MM.1S (cell line): ENCODE measurements at regions not wholly inside any gene's neighbourhood (a gene's known extent, or its start where the extent isn't known, plus 50 kb on each side); places are given as distances from the start of the nearest gene placed in this dataset.

Source experiments
- DNase-seq: peaks from one replicate; pipeline ENCODE4 v3.0.0-alpha.2; 2015
- H2AFZ ChIP-seq: fragments of 300-600 bp; sonication (generic); 2 replicates; pipeline ENCODE4 v1.6.0; 2016; ENCODE audit warnings: antibody characterized with exemption, low read length
- H3F3A ChIP-seq: fragments of 300-600 bp; sonication (generic); 2 replicates; pipeline ENCODE4 v1.6.1; 2016; ENCODE audit warnings: mild to moderate bottlenecking, antibody characterized with exemption, low read length, moderate library complexity, mixed read lengths; ENCODE audit not compliant: insufficient read depth
- H3K27ac ChIP-seq: fragments of 300-600 bp; sonication (generic); 2 replicates; pipeline ENCODE4 v1.5.1; 2016; ENCODE audit warnings: mild to moderate bottlenecking, low read length
- H3K27me3 ChIP-seq: fragments of 300-600 bp; sonication (generic); replicated peaks from 2 replicates; pipeline ENCODE4 v1.6.0; 2016; ENCODE audit warnings: low read length; ENCODE audit not compliant: insufficient read depth
- H3K36me3 ChIP-seq: fragments of 300-600 bp; sonication (generic); replicated peaks from 2 replicates; pipeline ENCODE4 v1.6.1; 2016; ENCODE audit warnings: mild to moderate bottlenecking, low read length, mixed read lengths; ENCODE audit not compliant: insufficient read depth
- H3K4me1 ChIP-seq: fragments of 300-600 bp; sonication (generic); 2 replicates; pipeline ENCODE4 v1.6.1; 2016; ENCODE audit warnings: low read length, mixed read lengths
- H3K4me2 ChIP-seq: fragments of 300-600 bp; sonication (generic); 2 replicates; pipeline ENCODE4 v1.6.0; 2016; ENCODE audit warnings: low read depth, low read length
- H3K4me3 ChIP-seq: fragments of 300-600 bp; sonication (generic); 2 replicates; pipeline ENCODE4 v1.5.1; 2016; ENCODE audit warnings: low read length, mixed read lengths
- H3K79me2 ChIP-seq: fragments of 300-600 bp; sonication (generic); 2 replicates; pipeline ENCODE4 v1.6.1; 2016; ENCODE audit warnings: mixed run types, low read length, mixed read lengths
- H3K9ac ChIP-seq: fragments of 300-600 bp; sonication (generic); 2 replicates; pipeline ENCODE4 v1.6.1; 2016; ENCODE audit warnings: low read length, mixed read lengths
- H3K9me2 ChIP-seq: fragments of 300-600 bp; sonication (generic); replicated peaks from 2 replicates; pipeline ENCODE4 v1.6.1; 2016; ENCODE audit warnings: mild to moderate bottlenecking, low read length, mixed read lengths; ENCODE audit not compliant: insufficient read depth
- H3K9me3 ChIP-seq: fragments of 300-600 bp; sonication (generic); replicated peaks from 2 replicates; pipeline ENCODE4 v1.6.1; 2016; ENCODE audit warnings: mild to moderate bottlenecking, low read length, mixed read lengths; ENCODE audit not compliant: insufficient read depth
- H4K20me1 ChIP-seq: fragments of 300-600 bp; sonication (generic); 2 replicates; pipeline ENCODE4 v1.6.1; 2016; ENCODE audit warnings: mild to moderate bottlenecking, low read length, moderate library complexity, mixed read lengths; ENCODE audit not compliant: insufficient read depth
- CTCF ChIP-seq: fragments of 300-600 bp; sonication (generic); IDR thresholded peaks from 2 replicates; pipeline ENCODE4 v1.5.1; 2016; ENCODE audit warnings: antibody characterized with exemption, low read length, mixed read lengths
- EZH2 ChIP-seq: fragments of 300-600 bp; sonication (generic); optimal IDR thresholded peaks from 2 replicates; pipeline ENCODE3; 2017; ENCODE audit warnings: low read depth, mild to moderate bottlenecking, antibody characterized with exemption, low read length, mixed read lengths
- EZH2phosphoT487 ChIP-seq: fragments of 300-600 bp; sonication (generic); IDR thresholded peaks from 2 replicates; pipeline ENCODE4 v1.6.1; 2018; ENCODE audit warnings: antibody characterized with exemption, low read length

DNA sequence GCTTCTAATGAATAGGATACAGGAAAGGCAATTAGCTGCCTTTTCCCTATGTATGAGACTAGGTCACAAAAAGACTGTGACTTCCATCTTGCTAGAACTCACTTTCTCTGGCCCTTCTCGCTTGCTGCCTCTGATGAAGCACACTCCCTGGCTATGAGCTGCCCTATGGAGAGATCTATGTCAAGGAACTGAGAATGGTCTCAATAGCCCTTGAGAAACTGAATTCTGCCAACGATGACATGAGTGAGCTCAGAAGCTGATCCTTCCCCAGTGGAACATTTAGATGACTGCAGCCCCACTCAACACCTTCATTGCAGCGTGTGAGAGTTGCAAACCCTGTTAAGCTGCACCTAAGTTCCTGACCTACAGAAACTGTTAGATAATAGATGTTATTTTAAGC is 309.8 kb downstream of the COG6 start:
- Histone ChIP-seq H2AFZ (no peak overlapping the region), H3K27me3 (no peaks in the 10 kb centered on the region), H3K4me2 (no peak overlapping the region), H3K9me3 (no peaks in the 10 kb centered on the region), H3K4me1 (no peaks in the 10 kb centered on the region), H3F3A (no peaks in the 10 kb centered on the region), H3K27ac (no peak overlapping the region), H3K9me2 (no peaks in the 10 kb centered on the region), H3K36me3 (no peaks in the 10 kb centered on the region), H3K9ac (no peak overlapping the region), H3K4me3 (no peak overlapping the region), H4K20me1 (no peaks in the 10 kb centered on the region), H3K79me2 (no peaks in the 10 kb centered on the region)
- TF ChIP-seq EZH2phosphoT487 (no peak), CTCF (no peak), EZH2 (no peak)
- no peak for DNase-seq

DNA sequence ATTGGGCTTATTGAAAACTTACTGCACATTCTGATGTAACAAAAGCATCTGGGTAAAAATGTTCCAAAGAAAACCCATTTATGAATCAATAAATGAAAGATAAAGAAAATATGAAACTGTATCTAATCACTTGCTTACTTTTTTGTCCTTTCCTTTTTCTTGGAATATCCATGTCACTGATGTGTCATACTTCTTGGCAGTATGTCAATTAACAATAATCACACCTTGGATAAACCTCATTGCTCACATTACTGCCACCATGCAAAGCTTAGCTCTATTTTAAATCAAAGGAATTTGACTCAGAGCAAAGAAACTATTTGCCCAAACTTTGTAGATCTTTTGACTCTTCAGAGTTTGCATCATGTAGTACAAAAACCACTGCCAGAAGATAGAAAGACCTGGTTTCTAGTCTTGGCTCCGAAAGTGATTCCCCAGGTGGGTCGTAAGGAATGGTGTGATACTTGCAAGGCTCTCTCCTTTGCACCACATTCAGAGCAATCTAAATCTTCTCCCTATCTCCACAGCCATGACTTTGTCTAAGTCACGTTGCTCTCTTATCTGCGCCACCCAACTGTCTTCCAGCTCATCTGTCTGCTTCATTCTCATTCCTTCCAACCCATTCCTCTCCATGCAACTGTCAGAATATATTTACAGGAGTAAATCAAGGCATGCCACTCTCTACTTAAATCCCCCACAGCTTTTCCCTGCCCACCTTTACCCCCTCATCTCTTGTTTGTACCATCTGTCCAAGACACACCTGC is 311.9 kb downstream of the COG6 start:
- H3K36me3 ChIP-seq, result no peaks in the 10 kb centered on the region
- no peak overlapping the region for H3K27ac ChIP-seq
- H3K4me1 ChIP-seq, result no peaks in the 10 kb centered on the region
- H3K9me3 ChIP-seq, result no peaks in the 10 kb centered on the region
- no peak for TF ChIP-seq EZH2
- TF ChIP-seq CTCF, result no peak
- TF ChIP-seq EZH2phosphoT487, result no peak
- no peaks in the 10 kb centered on the region for H3F3A ChIP-seq
- no peaks in the 10 kb centered on the region for H4K20me1 ChIP-seq
- no peak overlapping the region for H3K4me3 ChIP-seq
- no peak overlapping the region for H2AFZ ChIP-seq
- H3K79me2 ChIP-seq, result no peaks in the 10 kb centered on the region
- no peaks in the 10 kb centered on the region for H3K27me3 ChIP-seq
- H3K9ac ChIP-seq, result no peak overlapping the region
- no peaks in the 10 kb centered on the region for H3K9me2 ChIP-seq
- H3K4me2 ChIP-seq, result no peak overlapping the region
- DNase-seq, result no peak

DNA sequence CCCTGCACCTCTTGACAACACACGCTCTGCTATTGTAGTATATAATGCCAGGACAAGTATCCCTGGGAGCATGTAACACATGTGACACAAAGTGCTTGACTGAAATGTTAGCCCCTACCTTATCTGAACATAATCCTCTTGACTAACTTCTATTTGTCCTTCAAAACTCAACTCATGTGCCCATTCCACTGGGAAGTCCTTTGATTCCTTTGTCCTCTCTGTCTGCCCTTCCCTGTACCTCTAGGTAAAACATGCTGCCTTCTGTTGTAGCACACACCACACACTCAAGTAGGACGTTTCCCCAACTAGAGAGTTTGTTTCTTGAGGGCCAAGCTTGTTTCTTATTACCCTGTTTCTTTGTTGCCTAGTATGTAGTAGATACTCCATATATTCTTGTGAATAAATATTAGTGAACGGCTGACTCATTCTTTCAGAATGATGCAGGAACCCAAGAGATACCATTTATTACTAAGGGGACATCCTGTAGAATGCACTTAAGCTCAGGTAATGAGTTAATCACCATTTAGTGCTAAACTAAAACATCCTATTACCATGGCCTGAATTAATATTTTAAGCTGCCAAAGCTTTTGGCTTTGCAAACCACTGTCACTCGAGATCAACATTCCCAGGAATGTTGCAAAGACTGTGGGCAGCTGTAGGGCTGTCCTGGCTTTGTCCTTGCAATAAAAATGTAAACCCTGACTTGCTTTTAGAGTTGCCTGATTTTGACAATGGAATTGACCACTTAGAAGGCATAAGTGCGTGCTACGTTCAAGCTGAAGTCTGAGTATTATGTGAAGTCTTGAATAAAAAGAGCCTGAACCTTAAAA is 313.4 kb downstream of the COG6 start:
- Histone ChIP-seq H3K36me3 (no peaks in the 10 kb centered on the region), H3K79me2 (no peaks in the 10 kb centered on the region), H3K4me2 (no peak overlapping the region), H3K9me2 (no peaks in the 10 kb centered on the region), H3K4me3 (no peak overlapping the region), H3K4me1 (no peaks in the 10 kb centered on the region), H3K27me3 (no peaks in the 10 kb centered on the region), H3K27ac (no peak overlapping the region), H2AFZ (no peak overlapping the region), H3K9ac (no peak overlapping the region), H3K9me3 (no peaks in the 10 kb centered on the region), H3F3A (no peaks in the 10 kb centered on the region), H4K20me1 (no peaks in the 10 kb centered on the region)
- TF ChIP-seq CTCF (no peak), EZH2 (no peak), EZH2phosphoT487 (no peak)
- DNase-seq, result no peak
